ENCODE measurements at regions not wholly inside any gene's neighbourhood (a gene's known extent, or its start where the extent isn't known, plus 50 kb on each side); places are given as distances from the start of the nearest gene placed in this dataset.

- no peak for DNase-seq (ENCODE audit: low read depth)
Observed at GRCh38 chr18:2381539-2381938, 189.8 kb downstream of the METTL4 start.

DNA sequence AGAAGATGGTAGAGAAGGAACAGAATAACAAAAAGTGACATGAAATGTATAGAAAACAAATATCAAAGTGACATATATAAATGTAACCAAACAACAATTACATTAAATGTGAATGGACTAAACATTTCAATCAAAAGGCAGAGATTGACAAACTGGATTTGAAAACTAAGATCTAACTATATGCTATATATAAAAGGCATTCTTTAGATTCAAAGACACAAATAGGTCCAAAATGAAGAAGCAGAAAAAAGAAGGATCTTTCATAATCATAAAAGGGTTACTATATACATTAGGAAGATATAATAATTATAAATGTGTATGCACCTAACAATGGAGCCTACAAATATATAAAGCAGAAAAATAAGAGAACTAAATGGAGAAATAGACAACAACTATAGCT is 183.7 kb downstream of the METTL4 start:
- DNase-seq (ENCODE audit: low read depth) = no peak

DNA sequence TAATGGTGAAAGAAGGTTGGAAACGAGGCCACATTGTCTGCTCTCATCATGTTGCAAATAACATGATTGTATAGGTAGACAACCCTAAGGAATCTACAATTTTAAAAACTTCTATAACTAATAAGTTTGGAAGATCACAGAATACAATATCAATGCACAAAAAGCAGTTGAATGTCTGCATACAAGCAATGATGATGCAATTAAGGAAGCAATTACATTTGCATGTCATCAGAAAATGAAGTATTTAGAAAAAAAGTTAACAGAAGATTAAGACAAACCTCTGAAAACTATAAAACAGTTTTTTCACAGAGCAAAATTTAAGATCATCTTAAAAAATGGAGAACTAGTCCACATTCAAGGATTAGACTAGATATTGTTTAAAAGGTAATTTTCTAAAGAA is 181.1 kb downstream of the METTL4 start:
- no peak for DNase-seq (ENCODE audit: low read depth)

GRCh38 chr18:2391470-2391869 is 179.8 kb downstream of the METTL4 start:
- DNase-seq (ENCODE audit: low read depth) = no peak

GRCh38 chr18:2392446-2392845 is 178.9 kb downstream of the METTL4 start:
- no peak for DNase-seq (ENCODE audit: low read depth)

DNA sequence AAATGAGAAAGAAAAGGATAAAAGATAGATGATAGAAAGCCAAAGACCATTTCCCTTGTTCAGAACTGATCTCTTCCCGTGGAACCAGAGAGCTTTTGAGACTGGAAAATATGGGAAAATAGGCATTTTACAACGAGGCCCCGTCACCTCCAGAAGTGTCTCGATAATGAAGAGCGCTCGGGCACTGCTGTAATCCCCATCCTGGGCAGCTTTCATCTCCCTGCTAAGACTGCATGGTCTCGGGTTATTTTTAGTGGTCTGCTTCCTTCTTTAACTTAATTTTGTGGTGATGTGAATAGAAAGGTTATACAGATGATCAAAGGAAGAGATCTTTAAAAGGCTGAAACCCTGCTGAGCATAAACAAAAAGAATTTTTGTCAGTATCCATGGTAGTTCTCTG is 176.6 kb downstream of the METTL4 start:
- no peak for DNase-seq (ENCODE audit: low read depth)

GRCh38 chr18:2395427-2396161 is 175.7 kb downstream of the METTL4 start:
- DNase-seq (ENCODE audit: low read depth) = no peak

DNA sequence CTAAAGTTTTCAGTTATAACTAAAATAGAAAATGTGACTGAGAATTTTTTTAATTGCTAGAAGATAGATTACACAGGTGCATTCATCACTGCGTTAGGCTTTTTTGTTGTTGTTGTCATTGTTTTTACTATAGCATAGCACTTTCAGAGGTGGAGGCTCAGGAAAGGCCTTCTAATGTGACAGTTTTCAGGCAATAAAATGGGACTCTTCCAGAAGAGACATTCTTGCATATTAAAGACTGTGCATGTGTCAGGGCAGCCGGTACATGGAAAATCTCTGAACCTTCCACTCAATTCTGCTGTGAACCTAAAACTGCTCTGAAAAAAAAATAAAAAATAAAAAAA is 175.2 kb downstream of the METTL4 start:
- no peak for DNase-seq (ENCODE audit: low read depth)

DNA sequence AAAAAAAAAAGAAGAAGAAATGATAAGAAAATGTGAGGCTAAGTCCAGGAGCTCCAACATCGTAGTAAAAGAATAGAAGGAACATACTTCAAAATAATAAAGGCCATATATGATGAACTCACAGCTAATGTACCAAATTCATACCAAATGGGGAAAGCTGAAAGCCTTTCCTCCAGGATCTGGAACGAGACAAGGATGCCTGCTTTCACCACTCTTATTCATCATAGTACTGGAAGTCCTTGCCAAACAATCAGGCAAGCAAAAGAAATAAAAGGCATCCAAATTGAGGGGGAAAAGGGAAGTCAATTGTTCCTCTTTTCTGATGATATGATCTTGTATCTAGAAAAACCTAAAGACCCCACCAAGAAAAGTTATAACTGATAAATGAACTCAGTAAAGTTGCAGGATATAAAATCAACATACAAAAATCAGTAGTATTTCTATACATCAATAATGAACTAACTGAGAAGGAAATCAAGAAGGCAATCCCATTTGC is 170.6 kb downstream of the METTL4 start:
- DNase-seq (ENCODE audit: low read depth) = no peak

GRCh38 chr18:2402084-2402483 is 169.2 kb downstream of the METTL4 start:
- DNase-seq (ENCODE audit: low read depth) = no peak

GRCh38 chr18:2406544-2406943 is 164.8 kb downstream of the METTL4 start:
- DNase-seq (ENCODE audit: low read depth) = peak; percentile 74

- DNase-seq (ENCODE audit: low read depth) = no peak
Observed at GRCh38 chr18:2407961-2408360, 163.3 kb downstream of the METTL4 start.

GRCh38 chr18:2409906-2410305 is 161.4 kb downstream of the METTL4 start:
- DNase-seq (ENCODE audit: low read depth) = no peak

DNA sequence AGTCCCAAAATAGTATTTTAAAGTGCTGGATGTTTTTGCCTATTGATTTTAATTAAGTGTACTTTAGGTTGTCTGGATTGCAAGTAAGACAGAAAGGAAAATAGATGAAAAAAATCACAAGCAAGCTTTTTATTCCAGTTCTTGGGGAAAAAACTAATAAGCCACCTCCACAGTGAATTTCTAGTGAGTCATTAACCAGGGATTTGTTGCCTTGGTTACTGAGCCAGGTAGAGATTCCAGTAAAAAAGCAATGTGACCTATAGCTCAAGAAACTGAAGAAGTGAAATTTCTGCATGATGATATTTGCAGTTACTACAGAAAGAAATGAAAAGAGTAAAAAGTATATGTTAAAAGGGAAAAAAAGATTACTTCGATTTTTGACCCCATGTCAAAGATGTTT is 160.6 kb downstream of the METTL4 start:
- DNase-seq (ENCODE audit: low read depth) = no peak

DNA sequence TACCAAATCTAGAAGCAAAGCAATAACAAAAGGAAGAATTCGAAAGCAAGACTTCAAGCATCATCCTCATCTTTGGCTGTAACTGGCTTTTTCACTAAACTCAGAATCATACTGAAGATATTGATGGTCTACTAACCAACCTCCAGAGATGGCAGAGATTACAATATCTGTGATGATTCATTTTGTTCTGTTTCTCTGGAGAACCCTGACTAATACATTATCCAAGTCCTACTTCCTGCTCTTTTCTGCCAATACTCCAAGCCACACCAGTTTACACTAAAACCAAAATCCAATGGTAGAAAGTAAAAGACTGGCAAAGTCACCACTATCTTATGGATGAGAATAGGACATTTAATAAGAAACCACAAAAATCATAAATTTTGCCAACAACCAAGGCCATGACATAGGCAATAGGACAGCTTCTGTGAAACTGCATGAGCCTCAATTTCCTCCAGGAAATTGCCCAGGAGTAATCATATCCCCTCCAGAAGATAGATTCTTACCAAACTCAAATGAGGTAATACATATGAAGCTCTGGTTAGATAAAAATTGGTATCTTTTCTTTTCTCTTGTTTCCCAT is 159.8 kb downstream of the METTL4 start:
- peak; percentile 77 for DNase-seq (ENCODE audit: low read depth)

GRCh38 chr18:2412281-2412680 is 159.0 kb downstream of the METTL4 start:
- no peak for DNase-seq (ENCODE audit: low read depth)

- no peak for DNase-seq (ENCODE audit: low read depth)
Observed at GRCh38 chr18:2412996-2413751, 158.1 kb downstream of the METTL4 start.

DNA sequence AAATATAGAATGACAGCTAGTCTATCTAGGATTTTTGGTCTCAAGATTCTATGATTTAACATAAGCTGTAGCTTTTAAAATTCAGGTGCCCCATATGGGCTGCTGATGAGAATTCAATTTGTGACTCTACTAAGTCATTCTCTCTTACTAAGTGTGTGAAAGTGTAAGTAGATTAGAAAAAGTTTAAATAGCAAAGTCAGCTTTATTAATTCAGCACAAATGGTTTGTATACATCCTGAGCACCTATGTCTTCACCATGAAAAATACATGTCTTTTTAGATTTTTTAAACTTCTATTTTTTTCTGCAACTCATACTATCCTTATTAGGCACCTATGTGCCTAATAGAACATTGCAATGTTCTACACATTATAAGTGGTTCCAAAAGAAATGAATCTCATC is 157.1 kb downstream of the METTL4 start:
- no peak for DNase-seq (ENCODE audit: low read depth)

DNA sequence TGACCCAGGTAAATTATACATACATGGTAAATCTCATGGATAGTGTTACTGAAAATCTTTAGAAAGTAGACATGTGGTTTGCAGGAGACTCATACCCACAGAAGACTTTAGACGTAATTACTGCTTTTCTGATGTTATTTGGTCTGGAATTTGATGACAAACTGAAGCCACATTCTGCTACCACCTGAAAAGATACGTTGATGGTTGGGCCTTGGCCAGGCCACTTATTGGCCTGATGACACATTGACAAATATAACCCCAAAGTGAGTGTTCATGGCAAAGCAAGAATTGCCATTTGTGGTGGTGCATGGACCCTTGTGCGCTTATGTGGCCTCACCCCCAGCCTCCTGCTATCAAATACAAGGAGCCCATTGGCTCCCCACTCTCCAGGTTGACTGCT is 155.6 kb downstream of the METTL4 start:
- DNase-seq (ENCODE audit: low read depth) = no peak

DNA sequence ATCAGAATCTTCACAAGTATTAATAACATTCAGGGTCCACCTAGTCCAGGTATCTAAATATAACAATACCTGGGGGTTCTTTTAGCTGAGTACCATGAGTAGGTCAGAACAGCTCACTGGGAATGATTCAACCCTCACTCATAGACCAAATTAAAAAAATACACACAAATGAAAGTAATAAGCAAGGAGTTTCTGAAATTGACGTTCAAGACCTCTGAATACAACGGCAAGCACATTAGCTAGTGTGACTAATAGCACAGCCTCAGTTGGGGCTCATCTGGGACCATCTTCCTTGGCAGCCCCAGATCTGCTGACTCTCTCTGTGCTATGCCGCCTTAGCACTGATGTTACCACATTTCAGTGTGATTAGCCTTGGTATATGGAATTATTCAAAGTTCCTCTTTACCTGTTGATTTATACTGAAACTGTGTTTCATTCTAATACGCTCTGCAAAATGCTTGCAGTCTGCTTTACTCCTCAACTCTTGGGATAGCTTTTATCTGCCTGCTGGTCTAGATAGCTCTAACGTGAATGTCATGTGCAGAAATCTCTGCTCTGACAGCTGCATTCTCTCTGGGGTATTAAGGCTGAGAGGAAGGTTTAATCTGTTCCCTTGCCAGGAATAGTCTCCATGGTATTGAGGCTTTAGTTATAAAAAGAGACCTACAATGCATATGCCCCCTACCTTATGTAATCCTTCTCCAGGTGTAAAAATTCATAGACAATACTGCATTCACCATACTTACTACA is 153.3 kb downstream of the METTL4 start:
- DNase-seq (ENCODE audit: low read depth) = peak; percentile 41

- DNase-seq (ENCODE audit: low read depth) = no peak
Observed at GRCh38 chr18:2420367-2420766, 150.9 kb downstream of the METTL4 start.

- no peak for DNase-seq (ENCODE audit: low read depth)
Observed at GRCh38 chr18:2423761-2424160, 147.5 kb downstream of the METTL4 start.

DNA sequence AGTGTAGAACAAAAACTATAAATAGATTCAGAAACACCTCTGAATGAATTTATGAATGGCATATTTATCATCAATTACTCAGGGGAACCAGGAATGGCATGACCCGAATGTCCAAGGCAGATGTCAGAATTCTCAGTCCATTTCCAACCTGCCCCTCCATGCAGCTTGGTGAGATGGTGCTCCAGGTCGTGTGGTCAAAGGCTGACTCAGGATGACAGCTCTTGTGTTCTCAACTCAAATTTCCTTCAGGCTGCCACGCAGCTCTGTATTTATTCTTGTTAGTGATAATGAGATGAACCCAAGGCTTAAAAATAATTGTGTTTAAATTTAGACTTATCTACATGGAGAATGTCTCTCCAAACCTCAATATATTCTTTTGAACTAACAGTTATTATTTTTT is 146.9 kb downstream of the METTL4 start:
- DNase-seq (ENCODE audit: low read depth) = no peak

Data from stromal cell of bone marrow (primary cell).